Panc1 (cell line): ENCODE measurements at regions not wholly inside any gene's neighbourhood (a gene's known extent, or its start where the extent isn't known, plus 50 kb on each side); places are given as distances from the start of the nearest gene placed in this dataset.
A peak's percentile ranks its signal among the peaks of the same experiment; 100 is the strongest.
"Not testable (repeated sequence)": the region's sequence is repeated elsewhere in the genome, so short reads cannot be mapped to it uniquely, and the experiment has no call there.

Experiments used
- ATAC-seq: fragments of 200-7000 bp; cut with Tn5 transposase; 2 replicates; pipeline ENCODE4 v1.9.1; 2020; ENCODE audit warnings: mild to moderate bottlenecking, moderate library complexity
- BruUV-seq: library from RNA; stranded (reverse); fragments of 400-500 nt; replicated peaks from 2 replicates; lab custom pipeline; 2021; lab: Mats Ljungman, UMichigan
- CTCF ChIA-PET: fragments of 300-600 bp; sonication (Branson Sonifier 250); formaldehyde crosslinking; loops from one replicate; lab custom pipeline; 2022; ENCODE audit warnings: antibody characterized with exemption; lab: Charles Lee
- POLR2A ChIA-PET: fragments of 300-600 bp; sonication (Branson Sonifier 250); formaldehyde crosslinking; loops from one replicate; lab custom pipeline; 2022; ENCODE audit warnings: antibody characterized with exemption; lab: Charles Lee
- DNase-seq: peaks from one replicate; pipeline ENCODE4 v3.0.0-alpha.2; 2010; ENCODE audit warnings: low read depth, low spot score
- H3K27ac ChIP-seq: 2 replicates; pipeline ENCODE4 v1.5.1; 2011; ENCODE audit warnings: mild to moderate bottlenecking, low read length, inconsistent platforms
- H3K27me3 ChIP-seq: fragments of 200-500 bp; sonication (Bioruptor generic); 2 replicates; pipeline ENCODE4 v1.6.0; 2014; ENCODE audit warnings: low read length, inconsistent platforms; ENCODE audit not compliant: control insufficient read depth, insufficient read depth
- H3K36me3 ChIP-seq: fragments of 200-500 bp; sonication (Bioruptor generic); 2 replicates; pipeline ENCODE4 v1.5.1; 2014; ENCODE audit warnings: inconsistent platforms, mild to moderate bottlenecking, low read length, moderate library complexity; ENCODE audit not compliant: control insufficient read depth, insufficient read depth
- H3K4me1 ChIP-seq: 2 replicates; pipeline ENCODE4 v1.5.1; 2011; ENCODE audit warnings: inconsistent platforms, mild to moderate bottlenecking, low read length, moderate library complexity; ENCODE audit not compliant: control insufficient read depth, insufficient read depth
- H3K4me3 ChIP-seq, 2 experiments: 2 replicates each; pipeline ENCODE4 v1.5.1; 2011 to 2012; ENCODE audit warnings: low read depth in 2 of 2, low read length in 2 of 2, mild to moderate bottlenecking in 2 of 2, inconsistent platforms in 1 of 2, moderate library complexity in 1 of 2
- H3K9me3 ChIP-seq: fragments of 200-500 bp; sonication (Bioruptor generic); 2 replicates; pipeline ENCODE4 v1.5.1; 2014; ENCODE audit warnings: low read depth, mild to moderate bottlenecking, inconsistent platforms, low read length, moderate library complexity; ENCODE audit not compliant: control insufficient read depth, insufficient read depth
- CTCF ChIP-seq: fragments of 450-650 bp; IDR thresholded peaks from 2 replicates; pipeline ENCODE4 v1.5.1; 2017; ENCODE audit warnings: mild to moderate bottlenecking
- POLR2AphosphoS5 ChIP-seq: IDR thresholded peaks from 2 replicates; pipeline ENCODE4 v1.6.1; 2012; ENCODE audit warnings: mild to moderate bottlenecking, low read depth, low read length, moderate library complexity
- SIN3A ChIP-seq: IDR thresholded peaks from 2 replicates; pipeline ENCODE4 v1.6.1; 2012; ENCODE audit warnings: low read depth, mild to moderate bottlenecking, low read length, moderate library complexity, borderline replicate concordance; ENCODE audit not compliant: insufficient read depth
- TCF7L2 ChIP-seq: IDR thresholded peaks from 2 replicates; pipeline ENCODE4 v1.6.1; 2011; ENCODE audit warnings: mild to moderate bottlenecking, low read depth, low read length, inconsistent platforms
- in situ Hi-C: cut with HindIII; loops from 2 replicates; pipeline ENCODE4 v1.10.0; 2016; ENCODE audit warnings: low sequenced_read_pairs, low pct_unique_long_range_greater_than_20kb
- intact Hi-C: fragments of 100-400 bp; cut with micrococcal nuclease; formaldehyde crosslinking; loops from one replicate; pipeline ENCODE4 v1.10.0; 2022; ENCODE audit not compliant: unreplicated experiment
- TF ChIP-seq, protein P1 (sequence below), 2 experiments: IDR thresholded peaks; 2 replicates each; pipeline ENCODE4 v1.6.1; 2011 to 2012; ENCODE audit warnings: low read depth in 2 of 2, control low read depth in 1 of 2, low read length in 1 of 2, mild to moderate bottlenecking in 1 of 2, moderate library complexity in 1 of 2; ENCODE audit not compliant: insufficient read depth in 1 of 2

GRCh38 chr2:237212356-237213279 is 126.9 kb downstream of the COPS8 start:
- H3K36me3 ChIP-seq, in situ Hi-C loops, H3K4me1 ChIP-seq, POLR2A ChIA-PET, intact Hi-C loops, ATAC-seq, H3K4me3 ChIP-seq, H3K9me3 ChIP-seq, DNase-seq, CTCF ChIA-PET, H3K27me3 ChIP-seq, BruUV-seq: not testable (repeated sequence)
- H3K27ac ChIP-seq, result peak overlapping the region; percentile 3; the same call in 1 of the 2 replicates

DNA sequence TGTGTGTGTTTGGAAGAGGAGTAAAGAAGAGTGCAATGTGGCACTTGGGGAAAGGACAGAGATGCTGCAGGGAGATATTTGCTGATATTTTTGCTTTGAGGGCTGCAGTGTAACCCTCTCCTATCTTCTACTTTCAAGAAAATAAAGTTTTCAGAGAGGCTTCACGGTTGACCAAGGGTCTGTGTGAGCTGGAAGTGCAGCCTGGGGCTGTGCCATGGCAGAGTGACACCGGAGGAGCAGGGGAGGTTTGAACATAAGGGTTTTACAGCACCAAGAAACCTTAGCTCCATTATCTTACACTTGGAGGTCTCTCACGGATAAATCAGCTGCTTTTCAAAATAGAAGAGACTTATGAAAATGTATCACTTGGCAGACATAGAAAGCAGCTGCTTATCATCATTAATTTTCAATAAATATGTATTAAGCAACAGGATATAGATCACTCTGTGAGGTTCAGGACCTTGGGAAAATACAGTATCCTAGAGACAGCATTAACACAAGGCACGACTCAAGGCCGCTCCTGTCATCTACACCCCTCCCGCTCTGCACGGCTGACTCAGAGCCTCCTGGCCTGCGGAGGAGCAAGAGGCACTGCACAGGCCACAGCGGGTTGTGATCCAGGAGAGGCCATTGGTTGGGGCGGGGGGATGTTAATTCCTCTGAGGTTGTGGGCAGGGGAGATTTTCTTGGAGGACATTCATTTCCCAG is 127.8 kb downstream of the COPS8 start:
- no TSS peak for BruUV-seq
- intact Hi-C loops, result no loop called here
- Histone ChIP-seq H3K27ac (peak overlapping the region; percentile 30), H3K4me1 (no peaks in the 10 kb centered on the region), H3K36me3 (no peaks in the 10 kb centered on the region), H3K27me3 (no peaks in the 10 kb centered on the region), H3K4me3 (no peak overlapping the region), H3K9me3 (no peaks in the 10 kb centered on the region; the same call in 1 of the 2 replicates)
- in situ Hi-C loops, result no loop called here
- ATAC-seq (no peak), DNase-seq (no peak)
- CTCF ChIA-PET, result no interaction called here
- TF ChIP-seq SIN3A, result no peak
- no peak for TF ChIP-seq TCF7L2
- no peak for TF ChIP-seq CTCF
- TF ChIP-seq POLR2AphosphoS5, result no peak
- TF ChIP-seq, protein P1, sequence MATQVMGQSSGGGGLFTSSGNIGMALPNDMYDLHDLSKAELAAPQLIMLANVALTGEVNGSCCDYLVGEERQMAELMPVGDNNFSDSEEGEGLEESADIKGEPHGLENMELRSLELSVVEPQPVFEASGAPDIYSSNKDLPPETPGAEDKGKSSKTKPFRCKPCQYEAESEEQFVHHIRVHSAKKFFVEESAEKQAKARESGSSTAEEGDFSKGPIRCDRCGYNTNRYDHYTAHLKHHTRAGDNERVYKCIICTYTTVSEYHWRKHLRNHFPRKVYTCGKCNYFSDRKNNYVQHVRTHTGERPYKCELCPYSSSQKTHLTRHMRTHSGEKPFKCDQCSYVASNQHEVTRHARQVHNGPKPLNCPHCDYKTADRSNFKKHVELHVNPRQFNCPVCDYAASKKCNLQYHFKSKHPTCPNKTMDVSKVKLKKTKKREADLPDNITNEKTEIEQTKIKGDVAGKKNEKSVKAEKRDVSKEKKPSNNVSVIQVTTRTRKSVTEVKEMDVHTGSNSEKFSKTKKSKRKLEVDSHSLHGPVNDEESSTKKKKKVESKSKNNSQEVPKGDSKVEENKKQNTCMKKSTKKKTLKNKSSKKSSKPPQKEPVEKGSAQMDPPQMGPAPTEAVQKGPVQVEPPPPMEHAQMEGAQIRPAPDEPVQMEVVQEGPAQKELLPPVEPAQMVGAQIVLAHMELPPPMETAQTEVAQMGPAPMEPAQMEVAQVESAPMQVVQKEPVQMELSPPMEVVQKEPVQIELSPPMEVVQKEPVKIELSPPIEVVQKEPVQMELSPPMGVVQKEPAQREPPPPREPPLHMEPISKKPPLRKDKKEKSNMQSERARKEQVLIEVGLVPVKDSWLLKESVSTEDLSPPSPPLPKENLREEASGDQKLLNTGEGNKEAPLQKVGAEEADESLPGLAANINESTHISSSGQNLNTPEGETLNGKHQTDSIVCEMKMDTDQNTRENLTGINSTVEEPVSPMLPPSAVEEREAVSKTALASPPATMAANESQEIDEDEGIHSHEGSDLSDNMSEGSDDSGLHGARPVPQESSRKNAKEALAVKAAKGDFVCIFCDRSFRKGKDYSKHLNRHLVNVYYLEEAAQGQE (IDR thresholded peaks at IDR 0.05; ENCODE audit: insufficient read depth in 1 of 2, low read depth in 2 of 2, low read length in 1 of 2), result no peak
- POLR2A ChIA-PET, result no interaction called here
